H9 (cell line): ENCODE measurements at regions not wholly inside any gene's neighbourhood (a gene's known extent, or its start where the extent isn't known, plus 50 kb on each side); places are given as distances from the start of the nearest gene placed in this dataset.

ENCODE experiments used
- DNase-seq: peaks from one replicate; pipeline ENCODE4 v3.0.0-alpha.2; 2017
- H2AFZ ChIP-seq: one replicate; pipeline ENCODE4 v1.6.1; 2013; ENCODE audit warnings: mild to moderate bottlenecking, low read length, control low read depth, moderate library complexity
- H2AK5ac ChIP-seq: 2 replicates; pipeline ENCODE4 v1.6.1; 2013; ENCODE audit warnings: low read length, control low read depth, mixed read lengths; ENCODE audit not compliant: insufficient read length
- H2BK120ac ChIP-seq: one replicate; pipeline ENCODE4 v1.6.1; 2013; ENCODE audit warnings: low read depth, mild to moderate bottlenecking, low read length, control low read depth, inconsistent platforms; ENCODE audit not compliant: poor library complexity, severe bottlenecking
- H2BK12ac ChIP-seq: 2 replicates; pipeline ENCODE4 v1.6.1; 2013; ENCODE audit warnings: low read length, control low read depth, mixed read lengths, low read depth; ENCODE audit not compliant: insufficient read length
- H2BK15ac ChIP-seq: 2 replicates; pipeline ENCODE4 v1.6.1; 2013; ENCODE audit warnings: low read depth, low read length, control low read depth
- H2BK20ac ChIP-seq: one replicate; pipeline ENCODE4 v1.6.1; 2013; ENCODE audit warnings: low read depth, mild to moderate bottlenecking, low read length, control low read depth, inconsistent platforms; ENCODE audit not compliant: poor library complexity, severe bottlenecking
- H2BK5ac ChIP-seq: 2 replicates; pipeline ENCODE4 v1.6.1; 2013; ENCODE audit warnings: low read length, control low read depth, mixed read lengths; ENCODE audit not compliant: insufficient read length
- H3K14ac ChIP-seq: 2 replicates; pipeline ENCODE4 v1.6.1; 2013; ENCODE audit warnings: low read length, control low read depth; ENCODE audit not compliant: insufficient read depth
- H3K18ac ChIP-seq: 2 replicates; pipeline ENCODE4 v1.6.1; 2013; ENCODE audit warnings: low read depth, mild to moderate bottlenecking, mixed read lengths, low read length, control low read depth; ENCODE audit not compliant: insufficient read length
- H3K23ac ChIP-seq: 2 replicates; pipeline ENCODE4 v1.6.1; 2013; ENCODE audit warnings: low read length, control low read depth, mixed read lengths, low read depth; ENCODE audit not compliant: insufficient read length
- H3K23me2 ChIP-seq: 2 replicates; pipeline ENCODE4 v1.6.1; 2013; ENCODE audit warnings: low read depth, mild to moderate bottlenecking, mixed read lengths, low read length, control low read depth; ENCODE audit not compliant: insufficient read length, poor library complexity, severe bottlenecking
- H3K27ac ChIP-seq: 2 replicates; pipeline ENCODE4 v1.5.1; 2013; ENCODE audit warnings: low read length, control low read depth, mixed read lengths, low read depth; ENCODE audit not compliant: insufficient read length
- H3K27me3 ChIP-seq: 2 replicates; pipeline ENCODE4 v1.6.1; 2013; ENCODE audit warnings: low read length, control low read depth, inconsistent platforms; ENCODE audit not compliant: insufficient read depth
- H3K4ac ChIP-seq: 2 replicates; pipeline ENCODE4 v1.6.1; 2013; ENCODE audit warnings: low read depth, mild to moderate bottlenecking, control low read depth, inconsistent platforms, low read length, moderate library complexity
- H3K4me1 ChIP-seq: 2 replicates; pipeline ENCODE4 v1.6.1; 2013; ENCODE audit warnings: low read length, control low read depth, inconsistent platforms; ENCODE audit not compliant: insufficient read depth
- H3K4me2 ChIP-seq: 2 replicates; pipeline ENCODE4 v1.6.1; 2013; ENCODE audit warnings: low read length, control low read depth, mixed read lengths; ENCODE audit not compliant: insufficient read length, insufficient read depth
- H3K56ac ChIP-seq: 2 replicates; pipeline ENCODE4 v1.6.1; 2013; ENCODE audit warnings: low read depth, mild to moderate bottlenecking, mixed read lengths, low read length, control low read depth; ENCODE audit not compliant: insufficient read length
- H3K79me1 ChIP-seq: 2 replicates; pipeline ENCODE4 v1.6.1; 2013; ENCODE audit warnings: low read depth, mild to moderate bottlenecking, moderate library complexity, low read length, control low read depth, inconsistent platforms; ENCODE audit not compliant: insufficient read depth, poor library complexity, severe bottlenecking
- H3K79me2 ChIP-seq: 2 replicates; pipeline ENCODE4 v1.6.1; 2013; ENCODE audit warnings: low read length, control low read depth, inconsistent platforms; ENCODE audit not compliant: insufficient read depth
- H3K9ac ChIP-seq: 2 replicates; pipeline ENCODE4 v1.6.1; 2013; ENCODE audit warnings: low read length, control low read depth, mixed read lengths; ENCODE audit not compliant: insufficient read length; ENCODE audit errors: extremely low read depth
- H3K9me3 ChIP-seq: one replicate; pipeline ENCODE4 v1.6.1; 2013; ENCODE audit warnings: low read depth, low read length, inconsistent platforms; ENCODE audit not compliant: control insufficient read depth
- H3T11ph ChIP-seq: one replicate; pipeline ENCODE4 v1.6.1; 2013; ENCODE audit warnings: mild to moderate bottlenecking, low read length, control low read depth, inconsistent platforms
- H4K20me1 ChIP-seq: one replicate; pipeline ENCODE4 v1.6.1; 2013; ENCODE audit not compliant: control insufficient read depth, insufficient read length, insufficient read depth
- H4K5ac ChIP-seq: 2 replicates; pipeline ENCODE4 v1.6.1; 2013; ENCODE audit warnings: low read depth, mild to moderate bottlenecking, mixed read lengths, low read length, control low read depth; ENCODE audit not compliant: insufficient read length
- H4K8ac ChIP-seq: replicated peaks from 2 replicates; pipeline ENCODE4 v1.6.1; 2013; ENCODE audit warnings: low read length, control low read depth, mixed read lengths, low read depth; ENCODE audit not compliant: insufficient read length
- H4K91ac ChIP-seq: 2 replicates; pipeline ENCODE4 v1.6.1; 2013; ENCODE audit warnings: low read depth, mild to moderate bottlenecking, moderate library complexity, mixed read lengths, low read length, control low read depth; ENCODE audit not compliant: insufficient read length
- H3K27ac Mint-ChIP-seq, 3 experiments: 2 replicates in 2 of 3; 3 replicates in 1 of 3; pipeline ENCODE4 v1.8.0; 2020 to 2021; ENCODE audit warnings: mixed read lengths in 3 of 3, mild to moderate bottlenecking in 1 of 3, moderate library complexity in 1 of 3
- H3K27me3 Mint-ChIP-seq: 2 replicates; pipeline ENCODE4 v1.8.0; 2021; ENCODE audit warnings: low read depth, mild to moderate bottlenecking, moderate library complexity, mixed read lengths
- H3K36me3 Mint-ChIP-seq, 3 experiments: 2 replicates in 2 of 3; 3 replicates in 1 of 3; pipeline ENCODE4 v1.8.0; 2020 to 2021; ENCODE audit warnings: low read depth in 3 of 3, mixed read lengths in 3 of 3; ENCODE audit not compliant: insufficient read depth in 1 of 3
- H3K4me1 Mint-ChIP-seq, 2 experiments: 2 replicates each; pipeline ENCODE4 v1.8.0; 2020; ENCODE audit warnings: mixed read lengths in 2 of 2
- H3K4me3 Mint-ChIP-seq, 2 experiments: 2 replicates in 1 of 2; 3 replicates in 1 of 2; pipeline ENCODE4 v1.8.0; 2020 to 2021; ENCODE audit warnings: mild to moderate bottlenecking in 2 of 2, mixed read lengths in 2 of 2, moderate library complexity in 1 of 2
- H3K9me3 Mint-ChIP-seq, 2 experiments: 2 replicates in 1 of 2; 3 replicates in 1 of 2; pipeline ENCODE4 v1.8.0; 2020; ENCODE audit warnings: mild to moderate bottlenecking in 2 of 2, mixed read lengths in 2 of 2, moderate library complexity in 1 of 2
- CTCF ChIP-seq: fragments of 200-600 bp; sonication (generic); conservative IDR thresholded peaks from 3 replicates; pipeline ENCODE4 v1.8.0; 2021; ENCODE audit warnings: antibody characterized with exemption, mild to moderate bottlenecking

- Histone ChIP-seq H3K18ac (no peak overlapping the region), H3K9ac (no peak overlapping the region), H2BK120ac (no peak overlapping the region), H2BK15ac (no peak overlapping the region), H4K20me1 (no peaks in the 10 kb centered on the region), H3K4ac (no peak overlapping the region), H2BK12ac (no peak overlapping the region), H4K8ac (no peak overlapping the region), H3K27ac (no peak overlapping the region), H3K56ac (no peak overlapping the region), H2AFZ (no peak overlapping the region), H2BK5ac (no peak overlapping the region), H3K23me2 (no peaks in the 10 kb centered on the region), H3K23ac (no peak overlapping the region), H4K5ac (no peak overlapping the region), H4K91ac (no peak overlapping the region), H3T11ph (no peak overlapping the region), H3K4me2 (no peak overlapping the region), H3K4me1 (no peaks in the 10 kb centered on the region), H3K27me3 (no peaks in the 10 kb centered on the region), H3K9me3 (no peaks in the 10 kb centered on the region), H2AK5ac (no peak overlapping the region), H3K79me2 (no peaks in the 10 kb centered on the region), H3K79me1 (no peaks in the 10 kb centered on the region), H3K14ac (no peak overlapping the region), H2BK20ac (no peak overlapping the region)
- TF ChIP-seq CTCF, result no peak
- no peaks in the 10 kb centered on the region for H3K27me3 Mint-ChIP-seq
- H3K36me3 Mint-ChIP-seq, result peaks cover 0 to 5% (median 3%) of the 10 kb centered on the region in 3 experiments; a peak in 2 of 7 replicates
- no peak overlapping the region for H3K4me3 Mint-ChIP-seq
- DNase-seq, result no peak
- no peaks in the 10 kb centered on the region for H3K4me1 Mint-ChIP-seq
- H3K27ac Mint-ChIP-seq, result no peak overlapping the region
- H3K9me3 Mint-ChIP-seq, result peaks cover 4 to 7% of the 10 kb centered on the region in 2 experiments; a peak in 4 of 5 replicates
These were observed 581.0 kb downstream of the ELAVL2 start for GRCh38 chr9:23245067-23245466.
